HG03354 (cell line): ENCODE measurements at regions not wholly inside any gene's neighbourhood (a gene's known extent, or its start where the extent isn't known, plus 50 kb on each side); places are given as distances from the start of the nearest gene placed in this dataset.
A peak's percentile ranks its signal among the peaks of the same experiment; 100 is the strongest.

Experiments used
- ATAC-seq: cut with Tn5 transposase; IDR thresholded peaks from one replicate; pipeline ENCODE4 v1.9.1; 2021; ENCODE audit warnings: mild to moderate bottlenecking; ENCODE audit not compliant: unreplicated experiment, poor library complexity, severe bottlenecking

DNA sequence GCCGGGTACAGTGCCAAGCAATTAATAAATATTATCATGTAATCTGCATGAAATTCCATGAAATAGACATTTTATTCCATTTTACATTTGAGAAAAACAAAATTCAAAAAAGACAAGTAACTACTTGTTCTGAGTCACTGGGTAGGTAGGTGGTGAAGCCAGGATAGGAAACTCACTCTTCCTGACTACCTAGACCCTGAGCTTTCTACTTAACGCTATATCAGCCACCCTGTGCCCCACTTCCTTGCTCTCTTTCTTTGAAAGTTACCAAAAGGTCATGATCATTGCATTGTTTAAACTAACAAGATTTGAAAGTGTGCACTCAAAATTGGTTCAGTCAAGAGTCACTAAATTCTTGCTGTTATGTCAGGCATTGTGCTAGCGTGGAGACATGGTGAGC, 235.7 kb downstream of the CD83 start:
- ATAC-seq: no peak

DNA sequence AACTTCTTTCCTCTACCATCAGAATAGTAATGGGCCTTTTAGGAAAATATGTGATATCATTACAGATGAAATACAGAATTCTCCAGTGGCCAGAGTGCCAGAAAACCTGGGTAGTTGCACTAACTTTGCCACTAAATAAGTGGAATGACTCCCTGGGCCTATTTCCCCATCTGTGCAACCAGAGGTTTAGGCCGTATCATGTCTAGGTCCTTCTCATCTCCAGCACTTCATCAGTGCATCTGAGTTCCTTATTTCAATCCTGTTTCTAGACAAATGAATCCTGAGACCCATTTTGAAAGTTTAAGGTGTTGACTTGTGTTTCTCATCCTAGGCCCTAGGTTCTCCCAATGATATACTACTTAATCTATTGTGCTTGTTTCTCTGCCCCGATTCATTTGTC, 236.2 kb downstream of the CD83 start:
- no peak for ATAC-seq

DNA sequence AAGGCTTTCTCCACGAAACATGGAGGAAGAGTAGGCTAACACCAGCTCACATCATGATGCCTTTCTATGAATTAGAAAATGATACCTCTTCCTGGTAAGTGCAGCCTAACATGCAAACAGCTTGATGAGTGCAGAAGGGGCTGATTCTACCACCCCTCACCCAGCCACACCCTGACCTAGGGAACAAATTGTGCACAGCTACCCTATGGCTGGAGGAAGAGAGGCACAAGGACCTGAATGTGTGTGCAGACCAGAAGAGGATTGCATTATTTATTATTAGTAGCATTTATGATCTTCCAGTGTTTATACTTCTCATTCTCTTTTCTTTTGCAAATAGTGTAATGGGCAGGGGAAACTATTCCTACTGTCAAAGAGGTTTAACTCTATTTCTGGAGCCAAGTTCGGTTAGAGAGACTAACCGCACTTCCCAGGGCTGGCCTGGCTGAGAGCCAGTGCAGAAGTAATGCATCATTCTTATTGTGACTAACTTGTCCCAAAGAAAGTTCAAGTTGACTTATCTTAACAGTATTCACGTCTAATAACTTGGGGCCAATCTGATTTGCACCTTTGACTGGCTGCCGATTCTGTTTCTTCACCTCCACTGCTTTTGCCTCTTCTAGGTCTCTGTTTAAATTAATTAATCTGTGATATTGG, 237.5 kb downstream of the CD83 start:
- no peak for ATAC-seq

DNA sequence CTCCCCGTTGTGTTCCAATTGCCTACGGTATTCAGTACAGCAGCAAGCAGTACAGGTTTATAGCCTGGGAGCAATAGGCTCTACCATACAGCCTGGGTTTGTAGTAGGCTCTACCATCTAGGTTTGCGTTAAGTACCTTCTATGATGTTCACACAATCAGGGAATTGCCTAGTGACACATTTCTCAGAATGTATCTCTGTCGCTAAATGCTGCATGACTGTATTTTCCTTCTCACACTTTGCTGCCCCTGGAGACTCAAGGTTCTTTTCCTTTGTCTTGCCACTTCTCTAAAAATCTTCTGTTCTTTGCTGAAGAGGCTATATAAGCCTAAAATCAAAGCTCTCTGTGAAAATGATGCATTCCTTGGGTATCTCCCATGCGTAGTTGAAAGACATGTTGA, 241.9 kb downstream of the CD83 start:
- no peak for ATAC-seq

DNA sequence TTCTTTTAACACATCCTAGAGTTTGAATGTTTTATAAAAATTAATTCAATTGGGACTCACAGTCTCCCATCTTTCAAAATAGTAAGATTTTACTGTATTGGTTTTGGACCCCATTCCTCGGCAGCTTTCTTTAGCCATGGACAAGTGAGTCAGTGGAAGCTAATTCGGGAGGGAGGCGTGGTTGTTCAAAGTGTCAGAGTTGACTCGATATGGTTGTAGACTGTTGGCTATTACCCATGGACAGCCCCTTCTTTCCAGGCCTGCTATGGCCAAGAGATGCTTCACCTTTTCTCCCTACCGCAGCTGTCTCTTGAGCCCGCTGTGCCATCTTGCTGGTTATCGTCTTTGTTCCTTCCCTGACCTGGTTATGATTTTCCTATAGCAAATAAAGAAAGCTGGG, 243.0 kb downstream of the CD83 start:
- ATAC-seq: no peak

DNA sequence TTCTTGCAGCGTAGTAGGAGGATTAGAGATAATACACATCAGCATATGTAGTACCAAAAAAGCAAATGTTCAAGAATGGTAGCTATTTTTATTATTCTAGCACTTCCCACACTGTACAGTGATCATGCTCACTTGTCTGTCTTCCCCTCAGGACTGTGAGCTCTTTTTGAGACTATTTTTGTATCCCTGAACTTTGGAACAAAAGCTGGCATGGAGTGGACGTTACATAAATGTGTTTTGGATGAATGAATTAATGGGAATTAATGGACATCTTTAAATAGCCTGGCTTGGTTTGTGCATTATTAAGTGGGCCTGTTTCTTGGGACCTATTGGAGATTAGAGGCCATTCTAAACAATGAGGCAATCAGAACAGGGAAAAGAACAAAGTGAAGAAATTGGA, 243.7 kb downstream of the CD83 start:
- no peak for ATAC-seq

DNA sequence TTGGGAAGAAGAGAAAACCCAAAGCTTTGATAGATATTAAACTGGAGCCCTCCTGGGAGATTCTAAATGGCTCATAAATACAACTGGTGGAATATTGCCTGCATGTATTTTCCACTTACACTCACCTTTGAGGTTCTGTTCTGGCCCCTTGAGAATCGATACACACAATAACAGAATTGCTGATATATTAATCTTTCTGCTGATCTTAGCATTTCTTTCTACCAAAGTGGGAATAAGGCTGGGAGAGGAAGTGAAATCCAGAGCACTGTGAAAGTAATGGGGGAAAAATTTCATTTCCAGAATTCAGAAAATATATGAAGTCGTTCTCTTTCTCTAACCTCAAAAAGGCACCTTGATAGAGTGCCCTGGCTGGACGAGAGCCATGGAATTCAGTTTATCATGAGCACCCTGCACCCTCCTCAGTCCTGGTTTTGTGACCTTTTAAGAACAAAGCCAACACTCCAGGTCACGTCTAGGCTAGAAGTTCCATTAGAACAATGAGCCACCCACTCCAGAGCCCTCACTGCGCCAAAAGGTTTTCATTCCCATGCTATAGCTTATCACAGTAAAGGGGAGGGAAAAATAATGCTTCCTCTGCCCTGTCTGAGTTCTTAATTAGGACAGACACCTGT, 244.5 kb downstream of the CD83 start:
- no peak for ATAC-seq

DNA sequence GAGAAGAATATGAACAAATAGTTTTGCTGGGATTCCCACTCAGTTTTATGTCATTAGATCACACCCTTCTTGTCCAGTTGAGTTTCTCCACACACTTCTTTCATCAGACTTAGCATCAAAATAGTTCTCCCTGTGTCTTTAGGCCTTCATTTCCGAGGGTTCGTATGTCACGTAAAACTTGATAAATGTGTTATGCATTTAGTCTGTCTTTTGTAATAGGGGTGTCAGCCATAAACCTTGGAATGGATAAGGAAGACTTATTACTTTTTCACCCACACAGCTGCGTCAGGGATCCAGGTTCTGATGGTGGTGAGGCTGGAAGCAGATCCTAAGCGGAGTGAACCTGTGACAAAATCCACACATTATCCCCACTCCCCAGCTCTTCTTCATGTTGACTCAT, 246.8 kb downstream of the CD83 start:
- no peak for ATAC-seq

DNA sequence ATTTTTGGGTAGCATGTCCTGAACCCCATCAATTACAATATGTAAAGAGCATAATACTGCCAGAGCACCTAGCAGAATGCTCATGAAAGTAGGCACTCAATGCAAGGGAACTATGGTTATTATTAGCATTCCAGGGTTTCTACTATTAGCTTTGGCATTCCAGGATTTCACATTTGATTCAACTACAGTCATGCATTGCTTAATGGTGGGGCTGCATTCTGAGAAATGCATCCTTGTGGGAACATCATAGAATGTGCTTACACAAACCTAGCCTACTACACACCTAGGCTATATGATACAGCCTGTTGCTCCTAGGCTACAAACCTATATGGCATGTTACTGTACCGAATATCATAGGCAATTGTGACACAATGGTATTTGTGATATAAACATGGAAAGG, 247.8 kb downstream of the CD83 start:
- no peak for ATAC-seq

DNA sequence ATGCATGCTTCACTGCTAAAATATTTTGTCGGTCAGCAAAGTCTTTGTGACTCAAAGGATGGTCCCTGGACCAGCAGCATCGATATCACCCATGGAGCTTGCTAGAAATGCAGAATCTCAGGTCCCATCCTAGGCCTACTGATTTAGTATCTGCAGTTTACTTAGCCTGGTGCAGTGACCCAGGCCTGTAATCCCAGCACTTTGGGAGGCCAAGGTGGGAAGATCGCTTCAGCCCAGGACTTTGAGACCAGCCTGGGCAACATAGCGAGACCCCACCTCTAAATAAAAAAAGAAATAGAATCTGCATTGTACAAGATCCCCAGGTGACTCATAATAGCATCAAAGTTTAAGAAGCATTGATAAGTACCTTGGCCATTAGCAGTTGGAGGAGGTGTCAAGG, 248.7 kb downstream of the CD83 start:
- ATAC-seq: no peak

DNA sequence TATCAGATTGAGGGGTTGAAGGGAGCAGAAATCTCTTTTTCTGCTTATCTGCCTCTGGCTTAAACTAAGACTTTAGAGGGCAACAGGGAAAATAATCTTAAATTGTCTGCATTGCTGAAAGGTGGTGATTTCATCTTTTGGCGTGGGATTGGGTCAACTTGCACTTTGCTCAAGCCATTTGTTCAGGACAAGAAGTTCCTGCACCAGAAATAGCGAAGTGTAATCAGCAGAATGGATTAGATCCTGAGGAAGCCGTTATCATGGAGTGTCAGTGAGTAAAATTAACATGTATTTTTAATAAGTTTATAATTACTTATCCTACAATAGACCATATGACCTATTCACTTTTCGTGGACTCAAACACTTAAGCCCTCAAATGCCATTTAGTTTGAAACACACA, 249.3 kb downstream of the CD83 start:
- no peak for ATAC-seq

DNA sequence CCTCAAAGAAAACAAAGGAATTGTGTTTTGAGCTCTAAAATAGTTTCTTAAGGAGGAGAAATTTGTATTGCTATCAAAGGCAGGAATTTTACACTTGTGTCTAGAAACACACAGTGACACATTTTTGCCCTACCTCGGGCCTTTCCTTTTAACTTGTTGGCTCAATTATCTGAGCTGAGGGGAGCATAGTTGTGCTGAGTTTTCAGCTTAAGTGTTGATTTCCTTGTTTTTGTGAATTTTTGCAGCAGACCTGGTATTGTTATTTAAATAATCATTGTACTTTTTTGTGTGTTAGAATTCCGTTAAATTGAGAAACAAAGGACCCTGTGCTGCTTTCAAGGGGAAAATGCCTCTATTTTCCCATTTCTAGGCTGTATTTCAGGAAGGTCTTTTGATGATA, 249.7 kb downstream of the CD83 start:
- no peak for ATAC-seq

DNA sequence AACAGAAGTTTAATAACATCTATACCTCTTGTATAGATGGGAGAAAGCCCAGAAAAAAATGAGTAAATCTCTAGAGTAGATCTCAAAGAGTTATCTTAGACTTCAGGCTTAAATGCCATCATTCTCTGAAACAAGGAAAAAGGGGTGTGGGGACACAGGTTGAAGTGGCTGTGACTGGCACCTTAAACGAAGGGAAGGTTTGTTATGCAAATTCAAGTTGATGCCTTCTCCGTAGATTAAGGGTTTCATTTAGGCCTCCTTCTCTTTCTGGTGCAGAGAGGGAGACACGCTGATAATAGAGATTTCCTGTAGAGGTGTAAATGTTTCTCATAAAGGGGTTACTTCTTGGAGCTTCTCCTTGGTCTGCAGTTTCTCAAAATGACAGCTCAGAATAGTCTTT, 252.1 kb downstream of the CD83 start:
- ATAC-seq: no peak

DNA sequence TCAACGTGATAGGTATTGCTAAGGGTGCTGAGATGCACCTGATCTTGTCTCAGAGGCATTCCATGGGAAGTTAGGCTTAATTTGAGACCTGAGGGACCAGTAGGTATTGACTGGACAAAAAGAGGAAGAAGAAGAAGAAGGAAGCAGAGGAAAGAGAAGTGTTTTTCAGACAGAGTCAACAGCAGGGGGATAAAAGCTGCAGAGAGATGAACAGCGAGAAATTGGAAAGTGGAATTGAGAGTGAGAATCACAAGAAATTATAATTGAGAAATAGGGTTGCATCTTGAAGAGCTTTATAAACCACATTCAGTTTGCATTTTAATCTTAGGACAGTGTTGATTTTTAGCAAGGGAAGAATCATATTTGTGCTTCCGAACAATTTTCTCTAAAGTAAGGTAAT, 254.0 kb downstream of the CD83 start:
- peak; percentile 44 for ATAC-seq

DNA sequence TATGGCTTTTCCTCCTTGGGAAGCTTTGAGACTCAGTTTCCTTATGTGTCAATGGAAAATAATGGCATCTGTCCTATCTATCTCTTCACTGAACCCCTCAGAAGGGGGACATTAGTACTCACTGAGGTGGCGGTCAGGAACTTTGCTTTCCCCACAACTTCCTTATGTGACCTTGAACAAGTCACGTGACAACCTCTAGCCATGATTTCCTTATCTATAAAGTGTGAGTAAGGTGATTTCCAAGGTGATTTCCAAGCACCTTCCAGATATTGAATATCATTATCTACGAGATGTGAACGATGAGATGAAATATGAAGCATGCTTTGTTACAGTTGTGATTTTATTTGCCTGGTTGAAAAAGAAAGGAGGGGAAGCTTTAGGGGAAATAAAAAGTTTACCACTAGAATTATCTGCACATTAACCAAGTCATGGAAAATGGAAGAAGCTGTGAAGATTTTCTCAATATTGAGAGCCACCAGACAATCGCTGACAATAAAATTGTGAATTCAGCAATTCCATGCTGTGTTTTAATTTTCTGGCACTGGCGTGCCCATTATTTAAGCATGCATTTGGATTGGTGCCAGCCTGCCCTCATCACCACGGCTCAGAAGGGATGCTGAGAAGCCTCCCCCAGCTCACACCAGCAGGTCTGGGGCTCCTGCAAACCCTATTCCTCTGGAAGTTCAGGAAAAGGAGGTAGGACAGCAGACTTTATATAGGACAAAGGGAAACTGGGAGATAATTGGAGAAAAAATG, 255.3 kb downstream of the CD83 start:
- no peak for ATAC-seq

DNA sequence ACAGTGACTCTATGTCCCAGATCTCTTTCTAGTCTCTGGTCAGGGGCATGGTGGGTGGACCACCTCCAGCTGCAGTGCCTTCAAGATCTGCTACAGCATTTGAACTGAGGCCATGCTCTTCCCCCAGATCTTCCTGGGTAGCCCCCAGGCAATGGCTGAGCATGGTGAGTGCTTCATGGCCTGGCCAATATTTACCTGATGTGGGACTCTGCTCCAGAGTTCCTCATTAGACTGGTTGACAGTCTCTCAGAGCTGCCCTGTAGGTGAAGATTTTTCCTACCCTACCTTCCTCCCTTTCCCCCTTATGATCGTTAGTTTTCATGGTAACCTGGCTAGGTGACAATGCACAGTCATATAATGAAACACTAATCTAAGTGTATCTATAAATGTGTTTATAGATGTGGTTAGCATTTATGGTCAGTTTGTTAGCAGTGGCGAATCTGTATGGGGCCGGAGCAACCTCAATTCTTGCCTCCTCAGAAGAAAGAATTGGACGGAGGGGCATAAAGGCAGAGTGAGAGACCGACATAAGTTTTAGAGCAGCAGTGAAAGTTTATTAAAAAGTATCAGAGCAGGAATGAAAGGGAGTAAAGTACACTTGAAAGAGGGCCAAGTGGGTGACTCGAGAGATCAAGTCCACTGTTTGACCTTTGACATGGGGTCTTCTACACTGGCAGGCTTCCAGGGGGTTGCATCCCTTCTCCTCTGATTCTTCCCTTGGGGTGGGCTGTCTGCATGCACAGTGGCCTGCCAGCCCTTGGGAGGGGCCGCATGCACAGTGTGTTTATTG, 256.3 kb downstream of the CD83 start:
- ATAC-seq: no peak

DNA sequence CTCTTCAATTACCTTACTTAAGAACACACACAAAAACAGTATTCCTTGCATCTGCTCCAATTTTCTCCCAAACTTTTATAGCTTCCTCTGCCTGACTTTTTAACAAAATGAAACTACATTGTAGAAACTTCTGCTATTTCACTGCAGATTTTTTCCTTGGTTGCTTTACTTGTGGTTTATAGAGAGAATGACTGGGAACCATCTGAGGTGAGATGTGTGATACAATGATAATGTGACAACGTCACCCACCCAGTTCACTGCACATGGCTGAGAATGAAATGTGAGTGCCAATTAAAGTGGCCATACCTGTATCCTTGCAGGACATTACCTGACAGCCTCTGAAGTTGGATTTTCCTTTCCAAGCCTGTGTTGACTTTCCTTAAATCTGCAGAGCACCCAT, 258.4 kb downstream of the CD83 start:
- ATAC-seq: no peak

DNA sequence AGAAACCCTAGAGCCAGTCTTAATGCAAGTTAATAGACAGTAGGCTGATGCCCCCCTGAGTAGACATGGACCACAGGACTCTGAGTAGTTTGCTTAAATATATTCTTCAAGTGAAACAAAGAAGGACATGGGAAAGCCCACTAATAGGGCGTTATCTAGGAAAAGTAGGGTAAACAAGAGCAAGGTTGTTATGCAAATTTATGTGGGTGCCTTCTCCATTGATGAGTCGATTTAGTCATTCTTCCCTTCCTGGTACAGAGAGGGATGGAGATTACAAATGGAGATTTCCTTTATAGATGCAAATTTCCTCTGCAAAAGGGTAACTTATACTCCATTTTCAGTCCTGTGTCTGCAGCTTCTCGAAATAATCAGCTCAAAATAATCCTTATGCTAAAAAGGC, 262.0 kb downstream of the CD83 start:
- no peak for ATAC-seq

DNA sequence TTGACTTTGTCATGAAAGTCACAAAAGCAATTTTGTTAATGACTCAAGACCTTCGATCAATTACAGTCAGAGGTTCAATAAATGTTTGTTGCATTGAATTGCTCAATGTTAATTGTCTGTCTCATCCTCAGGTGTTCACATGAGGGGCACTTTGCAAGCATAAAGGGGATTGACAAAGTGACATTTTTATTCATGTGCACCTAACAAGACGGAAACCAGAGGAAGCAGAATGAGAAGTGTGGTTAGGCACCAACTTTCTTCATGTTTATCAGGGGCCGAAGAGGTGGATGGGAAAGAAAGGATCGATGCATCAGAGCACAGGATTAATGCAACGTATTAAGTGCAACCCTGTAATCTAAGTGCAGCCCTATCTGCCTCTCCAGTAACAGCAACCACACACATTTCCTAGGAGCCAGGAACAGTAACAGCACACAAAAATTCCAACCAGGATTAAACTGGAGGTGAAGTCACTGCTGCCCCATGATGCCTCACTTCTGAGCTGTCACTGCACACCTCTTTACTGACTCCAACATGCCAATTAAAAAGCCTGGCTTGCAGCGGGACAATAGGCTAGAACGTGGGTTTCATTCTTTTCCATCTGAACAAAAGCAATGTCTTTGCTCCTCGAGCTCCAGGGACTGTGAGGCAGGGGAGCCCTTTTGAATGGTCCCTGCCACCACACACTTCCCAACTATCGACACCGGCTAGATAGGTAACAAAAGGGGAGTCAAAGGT, 262.7 kb downstream of the CD83 start:
- ATAC-seq: no peak
